Neural cell (in vitro differentiated cells): ENCODE measurements at regions not wholly inside any gene's neighbourhood (a gene's known extent, or its start where the extent isn't known, plus 50 kb on each side); places are given as distances from the start of the nearest gene placed in this dataset.

Source experiments
- EP300 ChIP-seq: fragments of 450-650 bp; conservative IDR thresholded peaks from 2 replicates; pipeline ENCODE4 v1.6.1; 2014; ENCODE audit warnings: antibody characterized with exemption, mild to moderate bottlenecking, moderate library complexity; ENCODE audit not compliant: poor library complexity, severe bottlenecking
- EZH2 ChIP-seq: fragments of 200-600, 300-800 bp; shearing (Covaris generic), sonication (generic); IDR thresholded peaks from 2 replicates; pipeline ENCODE4 v1.6.1; 2014; ENCODE audit warnings: antibody characterized with exemption, low read length, borderline replicate concordance, mild to moderate bottlenecking; ENCODE audit not compliant: insufficient read depth, poor library complexity, severe bottlenecking
- POLR2AphosphoS5 ChIP-seq: IDR thresholded peaks from 2 replicates; pipeline ENCODE4 v1.6.1; 2012
- RAD21 ChIP-seq: fragments of 450-650 bp; conservative IDR thresholded peaks from 2 replicates; pipeline ENCODE4 v1.6.1; 2014; ENCODE audit warnings: antibody characterized with exemption, mild to moderate bottlenecking, moderate library complexity
- TF ChIP-seq, protein P1 (sequence below): fragments of 450-650 bp; IDR thresholded peaks from 2 replicates; pipeline ENCODE4 v1.5.1; 2014; ENCODE audit warnings: antibody characterized with exemption, mild to moderate bottlenecking, moderate library complexity; ENCODE audit not compliant: poor library complexity, severe bottlenecking
- TF ChIP-seq, protein P2 (sequence below): IDR thresholded peaks from 2 replicates; pipeline ENCODE4 v1.6.1; 2012; ENCODE audit warnings: borderline replicate concordance

DNA sequence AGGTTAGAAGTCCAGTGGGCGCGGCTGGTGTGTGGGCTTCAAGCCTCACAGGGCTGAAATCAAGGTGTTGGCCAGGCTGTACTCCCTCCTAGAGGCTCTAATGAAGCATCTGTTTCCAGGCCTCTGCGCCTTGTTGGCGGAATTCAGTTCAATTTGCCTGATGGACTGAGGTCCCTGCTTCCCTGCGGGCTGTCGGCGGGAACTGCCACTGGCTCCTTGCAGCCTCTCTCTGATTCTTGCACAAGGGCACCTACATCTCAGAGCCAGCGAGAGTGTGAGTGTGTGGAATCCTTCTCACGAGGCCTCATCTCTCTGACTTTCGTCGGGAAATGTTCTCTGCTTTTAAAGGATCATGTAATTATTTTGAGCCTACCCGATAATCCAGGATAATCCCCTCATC is 128.6 kb downstream of the DLEU7 start:
- TF ChIP-seq, protein P1, sequence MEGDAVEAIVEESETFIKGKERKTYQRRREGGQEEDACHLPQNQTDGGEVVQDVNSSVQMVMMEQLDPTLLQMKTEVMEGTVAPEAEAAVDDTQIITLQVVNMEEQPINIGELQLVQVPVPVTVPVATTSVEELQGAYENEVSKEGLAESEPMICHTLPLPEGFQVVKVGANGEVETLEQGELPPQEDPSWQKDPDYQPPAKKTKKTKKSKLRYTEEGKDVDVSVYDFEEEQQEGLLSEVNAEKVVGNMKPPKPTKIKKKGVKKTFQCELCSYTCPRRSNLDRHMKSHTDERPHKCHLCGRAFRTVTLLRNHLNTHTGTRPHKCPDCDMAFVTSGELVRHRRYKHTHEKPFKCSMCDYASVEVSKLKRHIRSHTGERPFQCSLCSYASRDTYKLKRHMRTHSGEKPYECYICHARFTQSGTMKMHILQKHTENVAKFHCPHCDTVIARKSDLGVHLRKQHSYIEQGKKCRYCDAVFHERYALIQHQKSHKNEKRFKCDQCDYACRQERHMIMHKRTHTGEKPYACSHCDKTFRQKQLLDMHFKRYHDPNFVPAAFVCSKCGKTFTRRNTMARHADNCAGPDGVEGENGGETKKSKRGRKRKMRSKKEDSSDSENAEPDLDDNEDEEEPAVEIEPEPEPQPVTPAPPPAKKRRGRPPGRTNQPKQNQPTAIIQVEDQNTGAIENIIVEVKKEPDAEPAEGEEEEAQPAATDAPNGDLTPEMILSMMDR: no peak
- TF ChIP-seq POLR2AphosphoS5 (no peak), EP300 (no peak), EZH2 (no peak), RAD21 (no peak)
- TF ChIP-seq, protein P2, sequence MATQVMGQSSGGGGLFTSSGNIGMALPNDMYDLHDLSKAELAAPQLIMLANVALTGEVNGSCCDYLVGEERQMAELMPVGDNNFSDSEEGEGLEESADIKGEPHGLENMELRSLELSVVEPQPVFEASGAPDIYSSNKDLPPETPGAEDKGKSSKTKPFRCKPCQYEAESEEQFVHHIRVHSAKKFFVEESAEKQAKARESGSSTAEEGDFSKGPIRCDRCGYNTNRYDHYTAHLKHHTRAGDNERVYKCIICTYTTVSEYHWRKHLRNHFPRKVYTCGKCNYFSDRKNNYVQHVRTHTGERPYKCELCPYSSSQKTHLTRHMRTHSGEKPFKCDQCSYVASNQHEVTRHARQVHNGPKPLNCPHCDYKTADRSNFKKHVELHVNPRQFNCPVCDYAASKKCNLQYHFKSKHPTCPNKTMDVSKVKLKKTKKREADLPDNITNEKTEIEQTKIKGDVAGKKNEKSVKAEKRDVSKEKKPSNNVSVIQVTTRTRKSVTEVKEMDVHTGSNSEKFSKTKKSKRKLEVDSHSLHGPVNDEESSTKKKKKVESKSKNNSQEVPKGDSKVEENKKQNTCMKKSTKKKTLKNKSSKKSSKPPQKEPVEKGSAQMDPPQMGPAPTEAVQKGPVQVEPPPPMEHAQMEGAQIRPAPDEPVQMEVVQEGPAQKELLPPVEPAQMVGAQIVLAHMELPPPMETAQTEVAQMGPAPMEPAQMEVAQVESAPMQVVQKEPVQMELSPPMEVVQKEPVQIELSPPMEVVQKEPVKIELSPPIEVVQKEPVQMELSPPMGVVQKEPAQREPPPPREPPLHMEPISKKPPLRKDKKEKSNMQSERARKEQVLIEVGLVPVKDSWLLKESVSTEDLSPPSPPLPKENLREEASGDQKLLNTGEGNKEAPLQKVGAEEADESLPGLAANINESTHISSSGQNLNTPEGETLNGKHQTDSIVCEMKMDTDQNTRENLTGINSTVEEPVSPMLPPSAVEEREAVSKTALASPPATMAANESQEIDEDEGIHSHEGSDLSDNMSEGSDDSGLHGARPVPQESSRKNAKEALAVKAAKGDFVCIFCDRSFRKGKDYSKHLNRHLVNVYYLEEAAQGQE: no peak
